ENCODE measurements at regions not wholly inside any gene's neighbourhood (a gene's known extent, or its start where the extent isn't known, plus 50 kb on each side); places are given as distances from the start of the nearest gene placed in this dataset.

- TF ChIP-seq YY1 (IDR thresholded peaks at IDR 0.05; ENCODE audit: low read depth, low read length) (no peak), KDM5A (IDR thresholded peaks at IDR 0.05; ENCODE audit: low read length) (no peak)
Measured at GRCh38 chr6:144805049-144805448, 519.9 kb downstream of the UTRN start (continued).

DNA sequence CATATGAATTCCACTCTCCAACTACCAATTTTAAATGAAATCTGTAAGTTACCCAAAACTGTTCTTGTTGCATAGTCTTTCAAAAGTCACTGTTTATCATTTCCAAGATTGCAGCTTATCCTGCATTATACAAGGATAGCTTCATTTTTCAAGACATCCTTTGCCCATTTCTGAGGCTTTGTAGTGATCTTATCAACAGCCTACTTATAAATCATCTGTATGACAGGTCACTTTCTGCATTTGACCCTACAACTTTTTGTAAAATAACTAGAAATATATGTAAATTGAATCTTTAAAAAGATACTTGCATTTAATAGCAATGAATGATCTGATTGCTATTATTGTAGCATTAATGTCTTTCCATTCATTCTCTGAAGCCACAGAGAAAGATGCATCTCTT is 521.1 kb downstream of the UTRN start:
- no peak overlapping the region for H3K4me2 ChIP-seq (ENCODE audit: insufficient read depth in 1 of 2, low read depth in 2 of 2, low read length in 2 of 2)

More for the DNA sequence above, 521.1 kb downstream of the UTRN start:
- Histone ChIP-seq H2BK5ac (ENCODE audit: low read depth, low read length) (no peak overlapping the region), H2BK20ac (ENCODE audit: low read length) (no peak overlapping the region), H3K18ac (ENCODE audit: extremely low read depth, low read length) (no peak overlapping the region), H2BK120ac (replicated peaks; ENCODE audit: low read depth, low read length) (no peak overlapping the region), H4K8ac (ENCODE audit: extremely low read depth, insufficient read depth, low read length) (no peak overlapping the region), H3K27me3 (replicated peaks in 1 of 4; ENCODE audit: control insufficient read depth in 3 of 4, extremely low read depth in 1 of 4, insufficient read depth in 3 of 4, low read length in 3 of 4) (no peaks in the 10 kb centered on the region), H3K4ac (replicated peaks; ENCODE audit: insufficient read length, low read depth, low read length) (no peak overlapping the region), H3K79me1 (ENCODE audit: low read depth, low read length) (no peaks in the 10 kb centered on the region), H3K9me3 (ENCODE audit: insufficient read depth in 2 of 2, low read depth in 1 of 2, low read length in 1 of 2) (no peaks in the 10 kb centered on the region), H2BK12ac (ENCODE audit: low read depth, low read length) (no peak overlapping the region), H4K20me1 (replicated peaks in 1 of 2; ENCODE audit: control insufficient read depth in 1 of 2, insufficient read depth in 2 of 2, low read length in 2 of 2) (no peaks in the 10 kb centered on the region), H3K27ac (ENCODE audit: low read depth, low read length) (no peak overlapping the region), H3K56ac (replicated peaks; ENCODE audit: insufficient read length, low read depth, low read length) (no peak overlapping the region), H3K23me2 (ENCODE audit: low read depth, low read length) (no peaks in the 10 kb centered on the region), H3K36me3 (ENCODE audit: control insufficient read depth in 2 of 4, insufficient read depth in 4 of 4, low read length in 3 of 4) (peaks cover 0 to 4% (median 0%) of the 10 kb centered on the region in 4 experiments; a peak in 1 of 8 replicates), H2AK5ac (ENCODE audit: low read depth, low read length) (no peak overlapping the region), H3K79me2 (ENCODE audit: control insufficient read depth in 1 of 2, insufficient read depth in 2 of 2, low read length in 2 of 2) (no peaks in the 10 kb centered on the region), H4K5ac (ENCODE audit: insufficient read length, low read depth, low read length) (no peak overlapping the region), H4K91ac (replicated peaks; ENCODE audit: insufficient read length, low read length) (no peak overlapping the region), H2BK15ac (ENCODE audit: low read length) (no peak overlapping the region), H3K4me3 (ENCODE audit: extremely low read depth in 1 of 4, insufficient read depth in 2 of 4, low read depth in 3 of 4, low read length in 4 of 4) (no peak overlapping the region), H3K4me1 (replicated peaks in 1 of 4; ENCODE audit: control insufficient read depth in 3 of 4, insufficient read depth in 4 of 4, low read length in 3 of 4) (no peaks in the 10 kb centered on the region), H3K9ac (replicated peaks in 1 of 4; ENCODE audit: extremely low read depth in 1 of 4, low read depth in 3 of 4, low read length in 3 of 4) (no peak overlapping the region), H2AFZ (ENCODE audit: low read length) (no peak overlapping the region), H3K23ac (ENCODE audit: insufficient read length) (no peak overlapping the region), H3K14ac (ENCODE audit: insufficient read length) (no peak overlapping the region)
- DNase-seq (ENCODE audit: low read depth in 1 of 2, low spot score in 2 of 2) (no peak), FAIRE-seq (no peak)
- CTCF ChIA-PET (ENCODE audit: partially characterized antibody) = interaction anchor here (0.7 to 0.9 kb wide), 2 partner anchors 221 to 728 kb away, joined by 3 to 4 read pairs; no protein-coding TSS in a partner anchor
- TF ChIP-seq NRF1 (IDR thresholded peaks at IDR 0.05; ENCODE audit: low read depth, low read length) (no peak), PHF8 (conservative IDR thresholded peaks at IDR 0.05; ENCODE audit: low read depth, low read length) (no peak), SIX5 (IDR thresholded peaks at IDR 0.05; ENCODE audit: low read depth, low read length) (no peak), SP2 (IDR thresholded peaks at IDR 0.05; ENCODE audit: low read length) (no peak), EP300 (IDR thresholded peaks at IDR 0.05; ENCODE audit: borderline replicate concordance in 1 of 2, low read depth in 2 of 2, low read length in 2 of 2) (no peak), CTBP2 (IDR thresholded peaks at IDR 0.05; ENCODE audit: borderline replicate concordance, insufficient read depth, insufficient read length, low read length) (no peak), FOSL1 (IDR thresholded peaks at IDR 0.05; ENCODE audit: insufficient read depth, low read depth, low read length) (no peak), KDM4A (IDR thresholded peaks at IDR 0.05; ENCODE audit: low read depth, low read length, severe bottlenecking) (no peak), SAP30 (IDR thresholded peaks at IDR 0.05; ENCODE audit: insufficient read depth, insufficient replicate concordance, low read length) (no peak), SP1 (IDR thresholded peaks at IDR 0.05; ENCODE audit: low read depth, low read length) (no peak), EGR1 (IDR thresholded peaks at IDR 0.05; ENCODE audit: borderline replicate concordance, low read depth, low read length) (no peak)
- POLR2A ChIA-PET (ENCODE audit: partially characterized antibody) = no interaction called here

Data from H1 (cell line).